Stomach (tissue), 4 donors: ENCODE measurements at regions not wholly inside any gene's neighbourhood (a gene's known extent, or its start where the extent isn't known, plus 50 kb on each side); places are given as distances from the start of the nearest gene placed in this dataset.

ENCODE experiments used
- CTCF ChIP-seq, 7 experiments: fragments of 450-650 bp in 4 of 7; fragments of 200-600 bp in 3 of 7; sonication (generic) in 3 of 7; IDR thresholded peaks; one replicate each; pipeline ENCODE4 v1.5.1; 2016 to 2019; ENCODE audit warnings: antibody characterized with exemption in 7 of 7, control low read depth in 2 of 7, mild to moderate bottlenecking in 1 of 7
- EP300 ChIP-seq: sonication (generic); formaldehyde crosslinking; IDR thresholded peaks from one replicate; pipeline ENCODE4 v1.6.1; 2017; ENCODE audit warnings: antibody characterized with exemption
- POLR2A ChIP-seq, 4 donors: fragments of 450-650 bp; IDR thresholded peaks; one replicate each; pipeline ENCODE4 v1.6.1; 2016; ENCODE audit warnings: antibody characterized with exemption in 4 of 4, control low read depth in 2 of 4, mild to moderate bottlenecking in 1 of 4, moderate library complexity in 1 of 4
- POLR2AphosphoS5 ChIP-seq, 3 donors: sonication (generic); formaldehyde crosslinking; IDR thresholded peaks; one replicate each; pipeline ENCODE4 v1.6.1; 2016; ENCODE audit warnings: antibody characterized with exemption in 3 of 3

GRCh38 chr15:31776039-31776438 is 254.3 kb upstream of the CHRNA7 start:
- no peak for TF ChIP-seq POLR2A (IDR thresholded peaks at IDR 0.05)
- no peak for TF ChIP-seq CTCF (IDR thresholded peaks at IDR 0.05)
- no peak for TF ChIP-seq EP300
- TF ChIP-seq POLR2AphosphoS5 (IDR thresholded peaks at IDR 0.05) = no peak
